Fibroblast of lung (primary cell): ENCODE measurements at regions not wholly inside any gene's neighbourhood (a gene's known extent, or its start where the extent isn't known, plus 50 kb on each side); places are given as distances from the start of the nearest gene placed in this dataset.

Experiments used
- DNase-seq, 2 donors: peaks; one replicate each; pipeline versions ENCODE4 v3.0.0 to v3.0.0-alpha.2; 2010; ENCODE audit warnings: low read depth in 2 of 2
- H2AFZ ChIP-seq: 2 replicates; pipeline ENCODE4 v1.5.1; 2012; ENCODE audit warnings: low read length, control low read depth, inconsistent platforms
- H3K27ac ChIP-seq: 2 replicates; pipeline ENCODE4 v1.5.1; 2011; ENCODE audit warnings: low read length, control low read depth; ENCODE audit not compliant: insufficient read depth
- H3K27me3 ChIP-seq: 2 replicates; pipeline ENCODE4 v1.5.1; 2011; ENCODE audit warnings: mild to moderate bottlenecking, low read length; ENCODE audit not compliant: control insufficient read depth, insufficient read depth
- H3K36me3 ChIP-seq: 2 replicates; pipeline ENCODE4 v1.5.1; 2011; ENCODE audit warnings: low read length; ENCODE audit not compliant: control insufficient read depth, insufficient read depth
- H3K4me1 ChIP-seq: 2 replicates; pipeline ENCODE4 v1.5.1; 2011; ENCODE audit warnings: low read length; ENCODE audit not compliant: control insufficient read depth, insufficient read depth; ENCODE audit errors: extremely low read depth
- H3K4me2 ChIP-seq: 2 replicates; pipeline ENCODE4 v1.5.1; 2011; ENCODE audit warnings: low read length, control low read depth; ENCODE audit not compliant: insufficient read depth; ENCODE audit errors: extremely low read depth
- H3K4me3 ChIP-seq, 4 experiments: fragments of 200-600 bp in 1 of 4; sonication (generic) in 1 of 4; replicated peaks in 1 of 4; 2 replicates each; pipeline ENCODE4 v1.5.1; 2011 to 2016; ENCODE audit warnings: low read length in 4 of 4, low read depth in 3 of 4, mild to moderate bottlenecking in 3 of 4, control low read depth in 2 of 4, inconsistent platforms in 1 of 4, mixed read lengths in 1 of 4; ENCODE audit not compliant: insufficient read depth in 1 of 4; ENCODE audit errors: control extremely low read depth in 1 of 4
- H3K79me2 ChIP-seq: 2 replicates; pipeline ENCODE4 v1.5.1; 2012; ENCODE audit warnings: mild to moderate bottlenecking, low read length, inconsistent platforms; ENCODE audit not compliant: control insufficient read depth, insufficient read depth
- H3K9ac ChIP-seq: 2 replicates; pipeline ENCODE4 v1.5.1; 2011; ENCODE audit warnings: mild to moderate bottlenecking, low read length, control low read depth; ENCODE audit not compliant: insufficient read depth
- H3K9me3 ChIP-seq: 2 replicates; pipeline ENCODE4 v1.5.1; 2012; ENCODE audit warnings: low read depth, low read length; ENCODE audit not compliant: control insufficient read depth, insufficient read depth
- H4K20me1 ChIP-seq: 2 replicates; pipeline ENCODE4 v1.5.1; 2011; ENCODE audit warnings: low read length; ENCODE audit not compliant: control insufficient read depth, insufficient read depth; ENCODE audit errors: extremely low read depth
- CTCF ChIP-seq, 2 donors: IDR thresholded peaks in 1 of 2; conservative IDR thresholded peaks in 1 of 2; 1 replicate in 1 of 2; 2 replicates in 1 of 2; pipeline ENCODE4 v1.5.1; 2011 to 2012; ENCODE audit warnings: low read length in 2 of 2, control low read depth in 1 of 2, inconsistent platforms in 1 of 2, low read depth in 1 of 2, mild to moderate bottlenecking in 1 of 2
- EZH2 ChIP-seq: IDR thresholded peaks from 2 replicates; pipeline ENCODE4 v1.5.1; 2012; ENCODE audit warnings: low read length, control low read depth, mild to moderate bottlenecking; ENCODE audit errors: missing control alignments

GRCh38 chr10:9362721-9363120, 1308.2 kb downstream of the GATA3 start:
- no peak overlapping the region for H3K4me2 ChIP-seq
- H3K4me1 ChIP-seq, result no peaks in the 10 kb centered on the region
- H3K36me3 ChIP-seq, result no peaks in the 10 kb centered on the region
- H3K4me3 ChIP-seq, result no peak overlapping the region
- DNase-seq, result no peak
- H2AFZ ChIP-seq, result no peak overlapping the region
- H3K9ac ChIP-seq, result no peak overlapping the region
- H3K27me3 ChIP-seq, result no peaks in the 10 kb centered on the region
- H3K9me3 ChIP-seq, result no peaks in the 10 kb centered on the region
- no peak overlapping the region for H3K27ac ChIP-seq
- H4K20me1 ChIP-seq, result no peaks in the 10 kb centered on the region
- TF ChIP-seq CTCF (conservative IDR thresholded peaks at IDR 0.05 in 1 of 2, IDR thresholded peaks at IDR 0.05 in 1 of 2; ENCODE audit: low read depth in 1 of 2, low read length in 2 of 2) (no peak), EZH2 (no peak)
- no peaks in the 10 kb centered on the region for H3K79me2 ChIP-seq

GRCh38 chr10:9379183-9379582, 1324.7 kb downstream of the GATA3 start:
- TF ChIP-seq EZH2 (no peak), CTCF (conservative IDR thresholded peaks at IDR 0.05 in 1 of 2, IDR thresholded peaks at IDR 0.05 in 1 of 2; ENCODE audit: low read depth in 1 of 2, low read length in 2 of 2) (no peak)

GRCh38 chr10:9381733-9382532, 1327.4 kb downstream of the GATA3 start:
- DNase-seq, result no peak
- Histone ChIP-seq H3K4me3 (no peak overlapping the region), H3K36me3 (no peaks in the 10 kb centered on the region), H3K9ac (no peak overlapping the region), H3K4me1 (no peaks in the 10 kb centered on the region), H3K4me2 (no peak overlapping the region), H2AFZ (no peak overlapping the region), H3K9me3 (no peaks in the 10 kb centered on the region), H3K27ac (no peak overlapping the region), H4K20me1 (no peaks in the 10 kb centered on the region), H3K27me3 (no peaks in the 10 kb centered on the region), H3K79me2 (no peaks in the 10 kb centered on the region)
- TF ChIP-seq EZH2 (no peak), CTCF (conservative IDR thresholded peaks at IDR 0.05 in 1 of 2, IDR thresholded peaks at IDR 0.05 in 1 of 2; ENCODE audit: low read depth in 1 of 2, low read length in 2 of 2) (no peak)

More at GRCh38 chr10:9379183-9379582, 1324.7 kb downstream of the GATA3 start:
- Histone ChIP-seq H3K9me3 (no peaks in the 10 kb centered on the region), H3K4me2 (no peak overlapping the region), H3K79me2 (no peaks in the 10 kb centered on the region), H3K36me3 (no peaks in the 10 kb centered on the region), H4K20me1 (no peaks in the 10 kb centered on the region), H3K4me1 (no peaks in the 10 kb centered on the region), H2AFZ (no peak overlapping the region), H3K9ac (no peak overlapping the region), H3K27me3 (no peaks in the 10 kb centered on the region), H3K4me3 (no peak overlapping the region), H3K27ac (no peak overlapping the region)
- DNase-seq, result no peak
